ENCODE measurements at regions not wholly inside any gene's neighbourhood (a gene's known extent, or its start where the extent isn't known, plus 50 kb on each side); places are given as distances from the start of the nearest gene placed in this dataset.

DNA sequence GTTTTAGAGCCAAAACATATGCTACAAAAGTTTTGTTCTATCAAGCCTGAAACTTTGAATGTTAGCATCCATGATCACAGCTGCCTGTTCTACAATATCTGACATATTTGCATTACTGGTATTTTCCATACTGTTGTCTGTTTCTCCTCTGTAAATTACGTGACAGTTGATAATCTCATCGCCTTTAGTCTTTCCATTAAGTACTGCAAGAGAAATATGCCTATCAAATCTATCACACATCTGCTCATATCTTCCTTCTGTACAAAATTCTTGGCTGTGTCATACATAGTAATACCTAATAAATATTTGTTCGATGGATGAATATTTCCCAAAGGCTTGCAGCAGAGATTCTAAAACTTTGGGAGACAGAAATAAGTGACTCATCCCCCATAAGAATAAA is 717.3 kb downstream of the OTOL1 start:
- Mint-ChIP-seq H3K4me3 (no peak overlapping the region), H3K9me3 (no peaks in the 10 kb centered on the region), H3K27me3 (ENCODE audit: low read depth) (no peaks in the 10 kb centered on the region), H3K36me3 (ENCODE audit: low read depth) (no peaks in the 10 kb centered on the region), H3K4me1 (no peaks in the 10 kb centered on the region), H3K27ac (ENCODE audit: unreplicated experiment) (no peak overlapping the region)
- TF ChIP-seq, protein P1, sequence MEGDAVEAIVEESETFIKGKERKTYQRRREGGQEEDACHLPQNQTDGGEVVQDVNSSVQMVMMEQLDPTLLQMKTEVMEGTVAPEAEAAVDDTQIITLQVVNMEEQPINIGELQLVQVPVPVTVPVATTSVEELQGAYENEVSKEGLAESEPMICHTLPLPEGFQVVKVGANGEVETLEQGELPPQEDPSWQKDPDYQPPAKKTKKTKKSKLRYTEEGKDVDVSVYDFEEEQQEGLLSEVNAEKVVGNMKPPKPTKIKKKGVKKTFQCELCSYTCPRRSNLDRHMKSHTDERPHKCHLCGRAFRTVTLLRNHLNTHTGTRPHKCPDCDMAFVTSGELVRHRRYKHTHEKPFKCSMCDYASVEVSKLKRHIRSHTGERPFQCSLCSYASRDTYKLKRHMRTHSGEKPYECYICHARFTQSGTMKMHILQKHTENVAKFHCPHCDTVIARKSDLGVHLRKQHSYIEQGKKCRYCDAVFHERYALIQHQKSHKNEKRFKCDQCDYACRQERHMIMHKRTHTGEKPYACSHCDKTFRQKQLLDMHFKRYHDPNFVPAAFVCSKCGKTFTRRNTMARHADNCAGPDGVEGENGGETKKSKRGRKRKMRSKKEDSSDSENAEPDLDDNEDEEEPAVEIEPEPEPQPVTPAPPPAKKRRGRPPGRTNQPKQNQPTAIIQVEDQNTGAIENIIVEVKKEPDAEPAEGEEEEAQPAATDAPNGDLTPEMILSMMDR (conservative IDR thresholded peaks at IDR 0.05), result no peak
- DNase-seq (ENCODE audit: low read depth, low spot score), result no peak

DNA sequence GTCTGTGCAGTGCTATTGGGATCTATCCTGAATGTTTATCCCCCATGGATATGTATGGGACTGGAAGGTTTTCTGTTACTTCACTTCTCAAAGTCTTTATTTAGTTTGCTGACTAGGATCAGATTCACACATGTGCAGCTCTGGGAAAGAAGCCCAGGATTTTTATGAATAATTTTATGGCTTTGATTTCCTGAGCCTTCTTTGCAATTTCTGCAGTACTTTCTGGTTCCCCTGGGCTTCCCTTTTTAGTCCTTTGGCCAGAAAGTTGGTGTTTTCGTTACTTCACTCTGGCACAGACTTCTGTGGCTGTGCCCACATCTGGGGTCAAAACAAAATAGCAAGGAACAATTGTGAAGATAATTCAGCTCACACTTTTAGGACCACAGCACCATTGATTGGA is 721.0 kb downstream of the OTOL1 start:
- TF ChIP-seq, protein P1 (conservative IDR thresholded peaks at IDR 0.05), result no peak
- no peak for DNase-seq (ENCODE audit: low read depth, low spot score)
- H3K36me3 Mint-ChIP-seq (ENCODE audit: low read depth), result no peaks in the 10 kb centered on the region
- H3K9me3 Mint-ChIP-seq, result no peaks in the 10 kb centered on the region
- H3K4me1 Mint-ChIP-seq, result no peaks in the 10 kb centered on the region
- no peak overlapping the region for H3K4me3 Mint-ChIP-seq
- H3K27me3 Mint-ChIP-seq (ENCODE audit: low read depth), result no peaks in the 10 kb centered on the region
- no peak overlapping the region for H3K27ac Mint-ChIP-seq (ENCODE audit: unreplicated experiment)

DNA sequence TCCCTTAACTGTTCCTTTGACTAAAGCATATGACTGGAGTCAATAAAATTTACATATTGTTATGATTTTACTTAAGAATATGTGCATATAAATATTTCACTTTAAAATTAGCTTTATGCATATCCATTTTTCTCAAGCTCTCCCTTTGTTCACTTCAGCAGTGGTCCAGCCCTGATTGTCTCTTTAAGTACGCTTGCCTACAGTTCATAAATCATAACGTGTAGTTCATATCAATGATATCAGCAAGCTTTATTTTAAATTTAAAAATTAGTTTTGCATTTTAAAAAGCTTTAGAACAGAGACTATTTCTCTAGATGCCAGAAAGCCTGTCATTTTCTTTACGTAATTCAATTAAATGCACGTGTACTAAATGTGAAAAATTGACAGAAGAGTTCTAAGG is 721.9 kb downstream of the OTOL1 start:
- TF ChIP-seq, protein P1 (conservative IDR thresholded peaks at IDR 0.05), result no peak
- DNase-seq (ENCODE audit: low read depth, low spot score), result no peak
- H3K9me3 Mint-ChIP-seq, result no peaks in the 10 kb centered on the region

DNA sequence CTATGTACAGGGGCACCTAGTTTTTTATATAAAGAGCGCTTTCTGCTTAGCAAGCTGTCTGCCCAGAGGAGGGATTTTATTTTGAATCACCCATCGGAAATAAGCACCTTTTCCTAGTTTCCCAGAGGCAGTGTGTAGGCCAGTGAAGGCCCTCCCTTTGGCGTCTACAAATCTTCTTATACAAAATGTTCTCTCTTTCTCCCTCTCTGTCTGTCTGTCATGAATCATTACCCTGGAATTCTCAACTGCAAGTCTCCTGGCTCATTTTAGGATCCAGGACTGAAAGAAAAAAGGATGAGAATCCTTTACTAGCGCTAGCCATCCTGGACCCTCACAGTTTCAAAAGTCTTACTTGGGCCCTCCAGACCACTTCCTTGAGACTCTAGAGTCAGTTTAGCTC is 728.1 kb downstream of the OTOL1 start:
- Mint-ChIP-seq H3K27ac (ENCODE audit: unreplicated experiment) (no peak overlapping the region), H3K9me3 (no peaks in the 10 kb centered on the region), H3K27me3 (ENCODE audit: low read depth) (no peaks in the 10 kb centered on the region), H3K4me3 (no peak overlapping the region), H3K4me1 (no peaks in the 10 kb centered on the region), H3K36me3 (ENCODE audit: low read depth) (no peaks in the 10 kb centered on the region)
- TF ChIP-seq, protein P1 (conservative IDR thresholded peaks at IDR 0.05), result no peak
- DNase-seq (ENCODE audit: low read depth, low spot score), result no peak

More for the DNA sequence above, 721.9 kb downstream of the OTOL1 start:
- Mint-ChIP-seq H3K27me3 (ENCODE audit: low read depth) (no peaks in the 10 kb centered on the region), H3K27ac (ENCODE audit: unreplicated experiment) (no peak overlapping the region), H3K36me3 (ENCODE audit: low read depth) (no peaks in the 10 kb centered on the region), H3K4me1 (no peaks in the 10 kb centered on the region), H3K4me3 (no peak overlapping the region)

DNA sequence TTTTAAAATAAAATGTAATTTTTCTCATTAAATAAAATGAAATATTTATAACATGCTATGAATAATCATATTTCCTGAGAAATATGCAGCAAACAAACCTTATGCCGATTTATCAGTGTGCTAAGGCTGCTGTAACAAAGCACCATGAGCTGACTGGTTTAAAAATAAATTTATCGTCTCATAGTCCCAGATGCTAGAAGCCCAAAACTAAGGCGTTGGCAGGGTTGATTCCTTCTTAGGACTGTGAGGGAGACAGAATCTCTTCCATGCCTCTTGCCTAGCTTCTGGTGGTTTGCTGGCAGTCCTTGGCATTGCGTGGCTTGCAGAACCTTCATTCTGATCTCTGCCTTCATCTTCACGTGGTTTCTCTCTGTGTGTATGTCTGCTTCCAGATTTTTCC is 740.3 kb downstream of the OTOL1 start:
- H3K36me3 Mint-ChIP-seq (ENCODE audit: low read depth), result no peaks in the 10 kb centered on the region
- DNase-seq (ENCODE audit: low read depth, low spot score), result no peak
- H3K27me3 Mint-ChIP-seq (ENCODE audit: low read depth), result no peaks in the 10 kb centered on the region
- TF ChIP-seq, protein P1 (conservative IDR thresholded peaks at IDR 0.05), result no peak
- no peaks in the 10 kb centered on the region for H3K4me1 Mint-ChIP-seq
- H3K9me3 Mint-ChIP-seq, result no peaks in the 10 kb centered on the region
- no peak overlapping the region for H3K4me3 Mint-ChIP-seq
- no peak overlapping the region for H3K27ac Mint-ChIP-seq (ENCODE audit: unreplicated experiment)

DNA sequence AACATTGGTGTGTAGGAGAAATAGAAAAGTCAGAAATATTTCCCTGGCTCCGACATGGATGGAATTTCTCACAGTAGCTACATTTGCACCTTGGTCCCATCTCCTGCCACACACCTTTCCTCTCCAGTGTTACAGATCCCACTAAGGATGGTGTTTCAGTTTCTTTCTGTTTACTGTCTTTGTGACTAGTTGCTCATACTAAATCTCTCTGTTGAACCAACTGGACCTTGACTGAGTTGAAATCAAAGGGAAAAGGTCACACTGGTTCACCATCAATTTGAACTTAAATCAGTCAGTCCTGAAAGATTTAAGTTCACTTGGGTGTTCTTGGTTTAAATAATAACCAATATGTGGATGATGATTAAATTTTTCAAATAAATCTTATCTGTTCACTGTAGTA is 754.2 kb downstream of the OTOL1 start:
- H3K36me3 Mint-ChIP-seq (ENCODE audit: low read depth), result no peaks in the 10 kb centered on the region
- TF ChIP-seq, protein P1 (conservative IDR thresholded peaks at IDR 0.05), result no peak
- H3K27me3 Mint-ChIP-seq (ENCODE audit: low read depth), result no peaks in the 10 kb centered on the region
- H3K4me1 Mint-ChIP-seq, result no peaks in the 10 kb centered on the region
- peaks cover 2% of the 10 kb centered on the region for H3K9me3 Mint-ChIP-seq
- H3K27ac Mint-ChIP-seq (ENCODE audit: unreplicated experiment), result no peak overlapping the region
- no peak overlapping the region for H3K4me3 Mint-ChIP-seq
- DNase-seq (ENCODE audit: low read depth, low spot score), result no peak

All from neural crest cell (in vitro differentiated cells).